Esophagus (tissue), 2 donors: ENCODE measurements at regions not wholly inside any gene's neighbourhood (a gene's known extent, or its start where the extent isn't known, plus 50 kb on each side); places are given as distances from the start of the nearest gene placed in this dataset.

ENCODE experiments used
- H3K27ac ChIP-seq, 2 donors: one replicate each; pipeline ENCODE4 v1.5.1; 2013; ENCODE audit warnings: low read depth in 2 of 2, mild to moderate bottlenecking in 2 of 2, inconsistent platforms in 1 of 2, low read length in 1 of 2, moderate library complexity in 1 of 2
- H3K27me3 ChIP-seq, 2 donors: one replicate each; pipeline ENCODE4 v1.6.1; 2013; ENCODE audit warnings: low read length in 2 of 2, control low read depth in 1 of 2, mild to moderate bottlenecking in 1 of 2; ENCODE audit not compliant: insufficient read depth in 2 of 2, control insufficient read depth in 1 of 2
- H3K36me3 ChIP-seq, 2 donors: one replicate each; pipeline ENCODE4 v1.6.1; 2013; ENCODE audit warnings: low read length in 1 of 2; ENCODE audit not compliant: control insufficient read depth in 2 of 2, insufficient read depth in 2 of 2
- H3K4me1 ChIP-seq, 2 donors: one replicate each; pipeline ENCODE4 v1.6.1; 2013; ENCODE audit warnings: low read length in 1 of 2; ENCODE audit not compliant: control insufficient read depth in 2 of 2, insufficient read depth in 2 of 2
- H3K4me3 ChIP-seq, 2 donors: one replicate each; pipeline ENCODE4 v1.5.1; 2013; ENCODE audit warnings: low read length in 2 of 2, mild to moderate bottlenecking in 2 of 2, low read depth in 1 of 2, moderate library complexity in 1 of 2
- H3K9me3 ChIP-seq, 2 donors: one replicate each; pipeline ENCODE4 v1.6.1; 2013; ENCODE audit warnings: mild to moderate bottlenecking in 2 of 2, low read depth in 1 of 2, low read length in 1 of 2, moderate library complexity in 1 of 2; ENCODE audit not compliant: control insufficient read depth in 2 of 2, insufficient read depth in 1 of 2
- WGBS, 2 donors: extraction: QIAGEN DNeasy Blood & Tissue Kit; methylation state at CpG; one replicate each; pipeline ENCODE4 v1.1.7; 2013; 5-methylcytosine and 5-hydroxymethylcytosine counted together
- donor health status: healthy with polysubstance abuse.
- donor health status: Bipolar disorder and iron deficiency.

GRCh38 chr11:27208846-27209245 is 154.2 kb downstream of the CCDC34 start:
- WGBS, 2 donors: 86 to 92% methylated on average over 3 of the region's 3 CpGs
- H3K36me3 ChIP-seq: no peaks in the 10 kb centered on the region
- no peaks in the 10 kb centered on the region for H3K27me3 ChIP-seq
- H3K9me3 ChIP-seq: no peaks in the 10 kb centered on the region
- H3K4me3 ChIP-seq: no peak overlapping the region
- no peak overlapping the region for H3K27ac ChIP-seq
- H3K4me1 ChIP-seq: no peaks in the 10 kb centered on the region

- Histone ChIP-seq H3K27ac (no peak overlapping the region), H3K27me3 (no peaks in the 10 kb centered on the region), H3K9me3 (no peaks in the 10 kb centered on the region), H3K4me1 (peaks cover 0 to under 1% of the 10 kb centered on the region in 2 donors), H3K4me3 (no peak overlapping the region), H3K36me3 (no peaks in the 10 kb centered on the region)
- 63 to 77% methylated on average over 2 of the region's 2 CpGs for WGBS, 2 donors
Measured at GRCh38 chr11:27207025-27207650, 155.9 kb downstream of the CCDC34 start.

GRCh38 chr11:27205779-27206570 is 157.0 kb downstream of the CCDC34 start:
- H3K27ac ChIP-seq: no peak overlapping the region
- H3K27me3 ChIP-seq: no peaks in the 10 kb centered on the region
- no peaks in the 10 kb centered on the region for H3K9me3 ChIP-seq
- no peaks in the 10 kb centered on the region for H3K36me3 ChIP-seq
- no peak overlapping the region for H3K4me3 ChIP-seq
- H3K4me1 ChIP-seq: peaks cover 2 to 4% of the 10 kb centered on the region in 2 donors

- no peaks in the 10 kb centered on the region for H3K27me3 ChIP-seq
- H3K4me1 ChIP-seq: peaks cover 2 to 4% of the 10 kb centered on the region in 2 donors
- WGBS, 2 donors: 57 to 61% methylated on average over 3 of the region's 3 CpGs
- H3K36me3 ChIP-seq: no peaks in the 10 kb centered on the region
- no peak overlapping the region for H3K4me3 ChIP-seq
- no peaks in the 10 kb centered on the region for H3K9me3 ChIP-seq
- no peak overlapping the region for H3K27ac ChIP-seq
Measured at GRCh38 chr11:27205250-27205649, 157.8 kb downstream of the CCDC34 start.

GRCh38 chr11:27204529-27204928 is 158.5 kb downstream of the CCDC34 start:
- Histone ChIP-seq H3K36me3 (no peaks in the 10 kb centered on the region), H3K4me3 (no peak overlapping the region), H3K27ac (no peak overlapping the region), H3K4me1 (peaks cover 2 to 4% of the 10 kb centered on the region in 2 donors), H3K27me3 (no peaks in the 10 kb centered on the region), H3K9me3 (no peaks in the 10 kb centered on the region)
- 49 to 64% methylated on average over 3 of the region's 3 CpGs for WGBS, 2 donors

GRCh38 chr11:27203077-27203647 is 159.9 kb downstream of the CCDC34 start:
- Histone ChIP-seq H3K27ac (peak overlapping the region in 1 of 2 donors; percentile 33), H3K4me1 (peaks cover 2 to 4% of the 10 kb centered on the region in 2 donors), H3K4me3 (no peak overlapping the region), H3K36me3 (no peaks in the 10 kb centered on the region), H3K27me3 (no peaks in the 10 kb centered on the region), H3K9me3 (no peaks in the 10 kb centered on the region)
- 75 to 77% methylated on average over 5 of the region's 5 CpGs for WGBS, 2 donors

GRCh38 chr11:27201454-27202302 is 161.1 kb downstream of the BBOX1 start:
- Histone ChIP-seq H3K9me3 (no peaks in the 10 kb centered on the region), H3K4me1 (peaks cover 2 to 6% of the 10 kb centered on the region in 2 donors), H3K27ac (peak overlapping the region; percentile 44 to 65), H3K27me3 (no peaks in the 10 kb centered on the region), H3K4me3 (no peak overlapping the region), H3K36me3 (no peaks in the 10 kb centered on the region)
- WGBS, 2 donors: 24% methylated on average over 10 of the region's 10 CpGs

- no peaks in the 10 kb centered on the region for H3K36me3 ChIP-seq
- WGBS, 2 donors: 95% methylated on average over 1 of the region's 1 CpG
- H3K27ac ChIP-seq: peak overlapping the region in 1 of 2 donors; percentile 44
- H3K4me3 ChIP-seq: no peak overlapping the region
- H3K27me3 ChIP-seq: no peaks in the 10 kb centered on the region
- no peaks in the 10 kb centered on the region for H3K9me3 ChIP-seq
- H3K4me1 ChIP-seq: peaks cover 2 to 6% of the 10 kb centered on the region in 2 donors
Measured at GRCh38 chr11:27200779-27201453, 160.3 kb downstream of the BBOX1 start.
